ENCODE measurements at regions not wholly inside any gene's neighbourhood (a gene's known extent, or its start where the extent isn't known, plus 50 kb on each side); places are given as distances from the start of the nearest gene placed in this dataset.

- TF ChIP-seq CTCF (IDR thresholded peaks at IDR 0.05) (no peak), EZH2 (IDR thresholded peaks at IDR 0.05) (no peak)
These were observed 1098.5 kb upstream of the LRRTM3 start for GRCh38 chr10:65827359-65827758.

Measured in neural progenitor cell (in vitro differentiated cells).